Endothelial cell of umbilical vein (primary cell): ENCODE measurements at regions not wholly inside any gene's neighbourhood (a gene's known extent, or its start where the extent isn't known, plus 50 kb on each side); places are given as distances from the start of the nearest gene placed in this dataset.

Experiments
- BruUV-seq: library from RNA; stranded (reverse); fragments of 400-500 nt; replicated peaks from 2 replicates; lab custom pipeline; 2021; lab: Mats Ljungman, UMichigan
- CTCF ChIA-PET: fragments of 300-600, 350-600 bp; sonication (Branson Sonifier 250); formaldehyde crosslinking; loops from one replicate; lab custom pipeline; 2021; ENCODE audit warnings: antibody characterized with exemption, inconsistent platforms; lab: Charles Lee
- POLR2A ChIA-PET: fragments of 300-600, 350-600 bp; sonication (Branson Sonifier 250); formaldehyde crosslinking; loops from one replicate; lab custom pipeline; 2021; ENCODE audit warnings: antibody characterized with exemption, inconsistent platforms; lab: Charles Lee
- DNase-seq: peaks from one replicate; pipeline ENCODE4 v3.0.0-alpha.2; 2011; ENCODE audit warnings: low read depth, low spot score
- FAIRE-seq: peaks from 2 replicates; lab custom pipeline; 2011; peaks lifted over from hg19 to GRCh38; lab: Jason Lieb, UNC
- H2AFZ ChIP-seq: 2 replicates; pipeline ENCODE4 v1.6.0; 2012; ENCODE audit warnings: low read depth, low read length, control low read depth, inconsistent platforms
- H3K27ac ChIP-seq: 2 replicates; pipeline ENCODE4 v1.5.1; 2011; ENCODE audit warnings: low read depth, mild to moderate bottlenecking, control low read depth, low read length, moderate library complexity; ENCODE audit not compliant: insufficient read depth
- H3K27me3 ChIP-seq, 2 experiments: 2 replicates each; pipeline versions ENCODE4 v1.6.0 to v1.6.1; 2011; ENCODE audit warnings: low read length in 2 of 2, mixed read lengths in 1 of 2; ENCODE audit not compliant: control insufficient read depth in 2 of 2, insufficient read depth in 2 of 2
- H3K36me3 ChIP-seq, 2 experiments: 2 replicates in 1 of 2; 3 replicates in 1 of 2; pipeline ENCODE4 v1.5.1; 2011; ENCODE audit warnings: low read length in 2 of 2, mild to moderate bottlenecking in 1 of 2, moderate library complexity in 1 of 2; ENCODE audit not compliant: control insufficient read depth in 2 of 2, insufficient read depth in 2 of 2; ENCODE audit errors: extremely low read depth in 1 of 2
- H3K4me1 ChIP-seq: 3 replicates; pipeline ENCODE4 v1.5.1; 2011; ENCODE audit warnings: mild to moderate bottlenecking, low read length; ENCODE audit not compliant: control insufficient read depth, insufficient read depth; ENCODE audit errors: extremely low read depth
- H3K4me2 ChIP-seq: 2 replicates; pipeline ENCODE4 v1.6.1; 2011; ENCODE audit warnings: low read length, control low read depth, mixed read lengths; ENCODE audit not compliant: insufficient read depth
- H3K4me3 ChIP-seq, 3 experiments: fragments of 200-600 bp in 1 of 3; sonication (generic), shearing (Covaris generic) in 1 of 3; replicated peaks in 1 of 3; 2 replicates each; pipeline ENCODE4 v1.5.1; 2011 to 2016; ENCODE audit warnings: control low read depth in 3 of 3, low read length in 3 of 3, mild to moderate bottlenecking in 2 of 3, inconsistent platforms in 1 of 3, low read depth in 1 of 3, moderate library complexity in 1 of 3; ENCODE audit not compliant: insufficient read depth in 1 of 3
- H3K79me2 ChIP-seq: 2 replicates; pipeline ENCODE4 v1.6.0; 2012; ENCODE audit warnings: low read length, inconsistent platforms; ENCODE audit not compliant: control insufficient read depth, insufficient read depth
- H3K9ac ChIP-seq: replicated peaks from 2 replicates; pipeline ENCODE3; 2011; ENCODE audit warnings: low read length, control low read depth; ENCODE audit not compliant: insufficient read depth; ENCODE audit errors: extremely low read depth
- H3K9me1 ChIP-seq: replicated peaks from 3 replicates; pipeline ENCODE4 v1.6.0; 2011; ENCODE audit warnings: mild to moderate bottlenecking, low read length; ENCODE audit not compliant: control insufficient read depth, insufficient read depth; ENCODE audit errors: extremely low read depth
- H3K9me3 ChIP-seq: replicated peaks from 2 replicates; pipeline ENCODE4 v1.5.1; 2012; ENCODE audit warnings: low read length, inconsistent platforms; ENCODE audit not compliant: control insufficient read depth, insufficient read depth
- H4K20me1 ChIP-seq: replicated peaks from 2 replicates; pipeline ENCODE3; 2011; ENCODE audit warnings: mild to moderate bottlenecking, low read length; ENCODE audit not compliant: control insufficient read depth, insufficient read depth; ENCODE audit errors: extremely low read depth
- EZH2 ChIP-seq: IDR thresholded peaks from 2 replicates; pipeline ENCODE4 v1.6.1; 2012; ENCODE audit warnings: borderline replicate concordance, low read depth, mild to moderate bottlenecking, moderate library complexity, low read length, inconsistent platforms; ENCODE audit not compliant: severe bottlenecking
- FOS ChIP-seq: IDR thresholded peaks from 2 replicates; pipeline ENCODE4 v1.6.1; 2011; ENCODE audit warnings: mild to moderate bottlenecking, low read length, moderate library complexity, borderline replicate concordance; ENCODE audit not compliant: insufficient read depth
- GATA2 ChIP-seq: IDR thresholded peaks from 2 replicates; pipeline ENCODE4 v1.7.0; 2011; ENCODE audit warnings: low read depth, mild to moderate bottlenecking, moderate library complexity, mixed read lengths, low read length; ENCODE audit not compliant: insufficient read length, insufficient read depth
- JUN ChIP-seq: IDR thresholded peaks from 2 replicates; pipeline ENCODE4 v1.6.1; 2011; ENCODE audit warnings: borderline replicate concordance, low read depth; ENCODE audit not compliant: insufficient read length, insufficient read depth
- MYC ChIP-seq: IDR thresholded peaks from one replicate; pipeline ENCODE4 v1.6.1; 2011; ENCODE audit warnings: mild to moderate bottlenecking, low read depth, low read length
- POLR2A ChIP-seq: IDR thresholded peaks from 2 replicates; pipeline ENCODE4 v1.6.1; 2012; ENCODE audit warnings: low read depth, mild to moderate bottlenecking, control low read depth, low read length
- POLR2AphosphoS5 ChIP-seq: IDR thresholded peaks from 2 replicates; pipeline ENCODE4 v1.6.1; 2012; ENCODE audit warnings: low read depth, mild to moderate bottlenecking, control low read depth, low read length, moderate library complexity; ENCODE audit not compliant: insufficient read depth
- dilution Hi-C: fragments of 300-500 bp; cut with MboI; formaldehyde crosslinking; loops from one replicate; pipeline ENCODE4 v1.15.0; 2019; ENCODE audit warnings: low sequenced_read_pairs; ENCODE audit not compliant: extremely low pct_ligation_motif_present
- intact Hi-C: fragments of 100-400 bp; cut with micrococcal nuclease; formaldehyde crosslinking; loops from one replicate; pipeline ENCODE4 v1.10.0; 2022
- TF ChIP-seq, protein P1 (sequence below), 2 donors: IDR thresholded peaks; 1 replicate in 1 of 2; 2 replicates in 1 of 2; pipeline ENCODE4 v1.5.1; 2011; ENCODE audit warnings: low read length in 2 of 2, mild to moderate bottlenecking in 2 of 2, moderate library complexity in 2 of 2, control low read depth in 1 of 2, inconsistent platforms in 1 of 2, low read depth in 1 of 2; ENCODE audit not compliant: insufficient read depth in 1 of 2; ENCODE audit errors: extremely low read depth in 1 of 2
- TF ChIP-seq, protein P2 (sequence below): IDR thresholded peaks from 2 replicates; pipeline ENCODE4 v1.6.1; 2011; ENCODE audit not compliant: insufficient read depth, insufficient read length

DNA sequence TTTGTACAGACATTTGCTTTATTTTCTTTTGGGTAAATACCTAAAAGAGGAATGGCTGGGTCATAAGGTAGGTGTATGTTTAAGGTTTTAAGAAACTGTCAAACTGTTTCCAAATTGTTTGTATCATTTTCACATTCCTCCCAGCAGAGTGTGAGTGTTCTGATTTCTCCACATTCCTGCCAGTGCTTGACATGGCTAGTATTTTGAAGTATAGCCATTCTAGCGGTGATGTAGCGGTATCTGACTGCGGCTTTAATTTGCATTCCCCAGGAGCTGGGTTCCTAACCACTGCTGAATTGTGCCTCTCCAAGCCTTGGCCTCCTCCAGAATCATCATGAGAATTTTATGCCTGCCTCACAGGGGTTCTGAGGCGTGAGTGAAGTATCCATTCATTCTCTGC, 61.8 kb upstream of the ARL4C start:
- TF ChIP-seq POLR2A (no peak), MYC (no peak), POLR2AphosphoS5 (no peak), GATA2 (no peak), FOS (no peak), EZH2 (no peak), JUN (no peak)
- TF ChIP-seq, protein P1, sequence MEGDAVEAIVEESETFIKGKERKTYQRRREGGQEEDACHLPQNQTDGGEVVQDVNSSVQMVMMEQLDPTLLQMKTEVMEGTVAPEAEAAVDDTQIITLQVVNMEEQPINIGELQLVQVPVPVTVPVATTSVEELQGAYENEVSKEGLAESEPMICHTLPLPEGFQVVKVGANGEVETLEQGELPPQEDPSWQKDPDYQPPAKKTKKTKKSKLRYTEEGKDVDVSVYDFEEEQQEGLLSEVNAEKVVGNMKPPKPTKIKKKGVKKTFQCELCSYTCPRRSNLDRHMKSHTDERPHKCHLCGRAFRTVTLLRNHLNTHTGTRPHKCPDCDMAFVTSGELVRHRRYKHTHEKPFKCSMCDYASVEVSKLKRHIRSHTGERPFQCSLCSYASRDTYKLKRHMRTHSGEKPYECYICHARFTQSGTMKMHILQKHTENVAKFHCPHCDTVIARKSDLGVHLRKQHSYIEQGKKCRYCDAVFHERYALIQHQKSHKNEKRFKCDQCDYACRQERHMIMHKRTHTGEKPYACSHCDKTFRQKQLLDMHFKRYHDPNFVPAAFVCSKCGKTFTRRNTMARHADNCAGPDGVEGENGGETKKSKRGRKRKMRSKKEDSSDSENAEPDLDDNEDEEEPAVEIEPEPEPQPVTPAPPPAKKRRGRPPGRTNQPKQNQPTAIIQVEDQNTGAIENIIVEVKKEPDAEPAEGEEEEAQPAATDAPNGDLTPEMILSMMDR (IDR thresholded peaks at IDR 0.05; ENCODE audit: extremely low read depth in 1 of 2, insufficient read depth in 1 of 2, low read depth in 1 of 2, low read length in 2 of 2): no peak
- TF ChIP-seq, protein P2, sequence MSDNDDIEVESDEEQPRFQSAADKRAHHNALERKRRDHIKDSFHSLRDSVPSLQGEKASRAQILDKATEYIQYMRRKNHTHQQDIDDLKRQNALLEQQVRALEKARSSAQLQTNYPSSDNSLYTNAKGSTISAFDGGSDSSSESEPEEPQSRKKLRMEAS: no peak
- Histone ChIP-seq H3K4me1 (no peaks in the 10 kb centered on the region), H3K4me3 (no peak overlapping the region), H3K27ac (no peak overlapping the region), H3K79me2 (no peaks in the 10 kb centered on the region), H3K4me2 (no peak overlapping the region), H3K9ac (no peak overlapping the region), H2AFZ (no peak overlapping the region), H4K20me1 (no peaks in the 10 kb centered on the region), H3K27me3 (no peaks in the 10 kb centered on the region), H3K9me3 (no peaks in the 10 kb centered on the region), H3K36me3 (no peaks in the 10 kb centered on the region), H3K9me1 (no peaks in the 10 kb centered on the region)
- CTCF ChIA-PET: interaction anchor here (1.2 to 4.5 kb wide), 3 partner anchors 13 to 559 kb away, joined by 4 to 43 read pairs (median 27); no protein-coding TSS in a partner anchor
- BruUV-seq: no TSS peak
- POLR2A ChIA-PET: no interaction called here
- DNase-seq: no peak
- no peak for FAIRE-seq
- dilution Hi-C loops (loop anchor here (25.0 kb wide), 1 partner anchor 554 kb away; no protein-coding TSS in a partner anchor), intact Hi-C loops (loop anchor here (10.0 kb wide), 1 partner anchor 186 kb away; no protein-coding TSS in a partner anchor)
